B cell (primary cell): ENCODE measurements at regions not wholly inside any gene's neighbourhood (a gene's known extent, or its start where the extent isn't known, plus 50 kb on each side); places are given as distances from the start of the nearest gene placed in this dataset.

ENCODE experiments used
- ATAC-seq: fragments of 200-7000 bp; cut with Tn5 transposase; one replicate; pipeline ENCODE4 v1.10.0; 2021; ENCODE audit warnings: low read depth, mild to moderate bottlenecking, moderate number of reproducible peaks, moderate library complexity
- CTCF ChIA-PET: fragments of 350-600 bp; sonication (Branson Sonifier 250); formaldehyde crosslinking; loops from one replicate; lab custom pipeline; 2021; ENCODE audit warnings: antibody characterized with exemption, inconsistent platforms; lab: Charles Lee
- POLR2A ChIA-PET: fragments of 350-600 bp; sonication (Branson Sonifier 250); formaldehyde crosslinking; loops from one replicate; lab custom pipeline; 2021; ENCODE audit warnings: antibody characterized with exemption; lab: Charles Lee
- DNase-seq: peaks from one replicate; pipeline ENCODE4 v3.0.0; 2013
- H2AFZ ChIP-seq: 2 replicates; pipeline ENCODE4 v1.6.1; 2012; ENCODE audit warnings: mild to moderate bottlenecking, low read depth, low read length; ENCODE audit not compliant: insufficient read depth, poor library complexity, severe bottlenecking
- H3K27ac ChIP-seq, 2 donors: 1 replicate in 1 of 2; 2 replicates in 1 of 2; pipeline ENCODE4 v1.5.1; 2012 to 2013; ENCODE audit warnings: low read length in 2 of 2, mild to moderate bottlenecking in 2 of 2, moderate library complexity in 1 of 2
- H3K27me3 ChIP-seq, 4 experiments: fragments of 200-600 bp in 1 of 4; sonication (generic) in 1 of 4; replicated peaks in 1 of 4; 1 replicate in 2 of 4; 2 replicates in 2 of 4; pipeline versions ENCODE4 v1.6.1 to v1.7.0; 2013 to 2016; ENCODE audit warnings: low read length in 3 of 4, mild to moderate bottlenecking in 2 of 4, mixed read lengths in 1 of 4, moderate library complexity in 1 of 4; ENCODE audit not compliant: insufficient read depth in 4 of 4, control insufficient read depth in 3 of 4; ENCODE audit errors: control extremely low read depth in 1 of 4
- H3K36me3 ChIP-seq, 2 experiments: replicated peaks in 1 of 2; 1 replicate in 1 of 2; 2 replicates in 1 of 2; pipeline versions ENCODE4 v1.6.1 to v1.7.1; 2013; ENCODE audit warnings: low read length in 1 of 2; ENCODE audit not compliant: insufficient read depth in 2 of 2, control insufficient read depth in 1 of 2; ENCODE audit errors: control extremely low read depth in 1 of 2, extremely low read depth in 1 of 2
- H3K4me1 ChIP-seq, 2 donors: fragments of 200-600 bp in 1 of 2; sonication (generic) in 1 of 2; 1 replicate in 1 of 2; 2 replicates in 1 of 2; pipeline versions ENCODE4 v1.5.1 to v1.6.1; 2013 to 2017; ENCODE audit warnings: low read length in 2 of 2; ENCODE audit not compliant: control insufficient read depth in 2 of 2, insufficient read depth in 2 of 2
- H3K4me2 ChIP-seq: replicated peaks from 2 replicates; pipeline ENCODE3; 2012; ENCODE audit warnings: mild to moderate bottlenecking, low read depth, low read length; ENCODE audit not compliant: poor library complexity, severe bottlenecking
- H3K4me3 ChIP-seq, 5 experiments: fragments of 200-600 bp in 1 of 5; sonication (generic) in 1 of 5; 1 replicate in 3 of 5; 2 replicates in 2 of 5; pipeline versions ENCODE4 v1.5.1 to v1.7.0; 2011 to 2016; ENCODE audit warnings: low read length in 4 of 5, mild to moderate bottlenecking in 4 of 5, low read depth in 2 of 5, control low read depth in 1 of 5, moderate library complexity in 1 of 5; ENCODE audit not compliant: insufficient read depth in 1 of 5; ENCODE audit errors: control extremely low read depth in 1 of 5, extremely low read depth in 1 of 5
- H3K79me2 ChIP-seq: fragments of 200-600 bp; sonication (generic); one replicate; pipeline ENCODE4 v1.6.0; 2016; ENCODE audit warnings: low read length; ENCODE audit not compliant: control insufficient read depth, insufficient read depth
- H3K9ac ChIP-seq: fragments of 200-600 bp; sonication (generic); 2 replicates; pipeline ENCODE4 v1.6.1; 2017; ENCODE audit warnings: mild to moderate bottlenecking, low read length, moderate library complexity
- H3K9me3 ChIP-seq, 3 donors: one replicate each; pipeline versions ENCODE4 v1.6.1 to v1.7.1; 2013; ENCODE audit warnings: low read length in 2 of 3; ENCODE audit not compliant: control insufficient read depth in 2 of 3, insufficient read depth in 1 of 3; ENCODE audit errors: control extremely low read depth in 1 of 3
- H4K20me1 ChIP-seq: 2 replicates; pipeline ENCODE4 v1.6.0; 2012; ENCODE audit warnings: mild to moderate bottlenecking, low read length; ENCODE audit not compliant: insufficient read depth, control insufficient read depth, poor library complexity, severe bottlenecking
- H3K27ac Mint-ChIP-seq: one replicate; pipeline ENCODE4 v1.8.0; 2021; ENCODE audit warnings: mixed read lengths
- H3K27me3 Mint-ChIP-seq: one replicate; pipeline ENCODE4 v1.8.0; 2021; ENCODE audit warnings: mixed read lengths
- H3K4me1 Mint-ChIP-seq: one replicate; pipeline ENCODE4 v1.8.0; 2021; ENCODE audit warnings: mixed read lengths
- H3K4me3 Mint-ChIP-seq: one replicate; pipeline ENCODE4 v1.8.0; 2021; ENCODE audit warnings: mixed read lengths
- H3K9me3 Mint-ChIP-seq: one replicate; pipeline ENCODE4 v1.8.0; 2022; ENCODE audit warnings: mixed read lengths; ENCODE audit not compliant: insufficient read depth
- CTCF ChIP-seq: fragments of 200-600 bp; IDR thresholded peaks from one replicate; pipeline ENCODE4 v1.8.0; 2022; ENCODE audit warnings: antibody characterized with exemption, mild to moderate bottlenecking
- EZH2 ChIP-seq: IDR thresholded peaks from 2 replicates; pipeline ENCODE4 v1.6.1; 2012; ENCODE audit warnings: borderline replicate concordance, low read depth, mild to moderate bottlenecking, moderate library complexity, low read length; ENCODE audit not compliant: insufficient read depth, poor library complexity, severe bottlenecking
- WGBS: methylation state at CpG from one replicate; pipeline ENCODE4 v1.1.5; 2013; ENCODE audit warnings: missing lambda C conversion rate; ENCODE audit not compliant: insufficient coverage; 5-methylcytosine and 5-hydroxymethylcytosine counted together
- intact Hi-C: fragments of 100-400 bp; cut with micrococcal nuclease; formaldehyde crosslinking; loops from one replicate; pipeline ENCODE4 v1.10.0; 2022

- CTCF ChIA-PET, result no interaction called here
- no peak for DNase-seq
- H3K36me3 ChIP-seq, result no peaks in the 10 kb centered on the region
Measured at GRCh38 chr11:45386972-45387371, 100.8 kb upstream of the SYT13 start.

GRCh38 chr11:45385844-45386243 lies 99.7 kb upstream of the SYT13 start:
- no peak overlapping the region for H3K4me3 ChIP-seq
- intact Hi-C loops, result no loop called here
- Mint-ChIP-seq H3K4me1 (no peaks in the 10 kb centered on the region), H3K9me3 (no peaks in the 10 kb centered on the region), H3K27ac (no peak overlapping the region), H3K4me3 (no peak overlapping the region), H3K27me3 (peaks cover 43% of the 10 kb centered on the region)
- no peaks in the 10 kb centered on the region for H3K9me3 ChIP-seq
- no peak overlapping the region for H3K27ac ChIP-seq
- H3K9ac ChIP-seq, result no peak overlapping the region
- no peak overlapping the region for H3K4me2 ChIP-seq
- H4K20me1 ChIP-seq, result no peaks in the 10 kb centered on the region
- H3K36me3 ChIP-seq, result no peaks in the 10 kb centered on the region
- H3K4me1 ChIP-seq, result no peaks in the 10 kb centered on the region
- 65% methylated on average over 3 of the region's 5 CpGs for WGBS
- peaks cover 0 to 18% (median 2%) of the 10 kb centered on the region in 4 experiments for H3K27me3 ChIP-seq
- TF ChIP-seq EZH2 (no peak), CTCF (no peak)
- H3K79me2 ChIP-seq, result no peaks in the 10 kb centered on the region
- no peak for ATAC-seq
- no peak for DNase-seq
- ChIA-PET POLR2A (no interaction called here), CTCF (no interaction called here)
- no peak overlapping the region for H2AFZ ChIP-seq

More at GRCh38 chr11:45386972-45387371, 100.8 kb upstream of the SYT13 start:
- WGBS, result 3% methylated on average over 3 of the region's 3 CpGs
- intact Hi-C loops, result no loop called here
- Histone ChIP-seq H3K9ac (no peak overlapping the region), H3K4me3 (no peak overlapping the region), H3K4me1 (no peaks in the 10 kb centered on the region), H3K4me2 (no peak overlapping the region), H3K27ac (no peak overlapping the region), H3K27me3 (peaks cover 0 to 13% (median 2%) of the 10 kb centered on the region in 4 experiments), H2AFZ (no peak overlapping the region), H4K20me1 (no peaks in the 10 kb centered on the region), H3K9me3 (no peaks in the 10 kb centered on the region), H3K79me2 (no peaks in the 10 kb centered on the region)
- no peak overlapping the region for H3K27ac Mint-ChIP-seq
- peaks cover 38% of the 10 kb centered on the region for H3K27me3 Mint-ChIP-seq
- H3K9me3 Mint-ChIP-seq, result no peaks in the 10 kb centered on the region
- TF ChIP-seq CTCF, result no peak
- TF ChIP-seq EZH2, result no peak
- no peak overlapping the region for H3K4me3 Mint-ChIP-seq
- no peak for ATAC-seq
- no peaks in the 10 kb centered on the region for H3K4me1 Mint-ChIP-seq
- POLR2A ChIA-PET, result no interaction called here
